Liver (tissue), 2 donors: ENCODE measurements at regions not wholly inside any gene's neighbourhood (a gene's known extent, or its start where the extent isn't known, plus 50 kb on each side); places are given as distances from the start of the nearest gene placed in this dataset.
"Not testable (repeated sequence)": the region's sequence is repeated elsewhere in the genome, so short reads cannot be mapped to it uniquely, and the experiment has no call there.

Experiments used
- CTCF ChIP-seq: fragments of 150-350 bp; IDR thresholded peaks from 2 replicates; pipeline ENCODE4 v1.5.1; 2017; ENCODE audit warnings: improper control_type of control experiment, low read depth, low read length; ENCODE audit not compliant: missing input control
- YY1 ChIP-seq: IDR thresholded peaks from 2 replicates; pipeline ENCODE4 v1.6.1; 2016; ENCODE audit warnings: antibody characterized with exemption, mild to moderate bottlenecking
- donor health status: healthy.

- not testable (repeated sequence) for TF ChIP-seq CTCF, YY1
Measured at GRCh38 chr3:147287370-147287769, 119.0 kb downstream of the ZIC4 start.
